ENCODE measurements at regions not wholly inside any gene's neighbourhood (a gene's known extent, or its start where the extent isn't known, plus 50 kb on each side); places are given as distances from the start of the nearest gene placed in this dataset.

DNA sequence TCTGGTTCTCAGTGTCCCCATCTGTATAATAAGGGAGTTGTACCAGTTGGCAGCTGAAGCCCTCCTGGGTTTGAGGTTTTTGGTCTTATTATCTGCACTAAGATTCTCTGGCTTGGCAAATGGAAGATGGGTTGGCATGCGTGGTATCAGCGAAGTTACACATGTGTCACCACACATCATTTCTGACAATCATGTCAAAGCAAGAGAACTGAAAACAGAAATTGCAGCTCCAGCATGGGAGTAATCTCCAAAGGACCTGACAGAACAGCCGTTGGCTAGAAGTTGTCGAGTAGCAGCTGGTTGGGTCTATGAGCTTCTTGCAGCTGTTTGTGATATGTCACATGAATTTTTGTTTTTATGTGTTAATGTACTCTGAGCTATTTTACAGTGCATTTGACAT, 317.4 kb downstream of the SLC4A3 start:
- TF ChIP-seq, protein P1, sequence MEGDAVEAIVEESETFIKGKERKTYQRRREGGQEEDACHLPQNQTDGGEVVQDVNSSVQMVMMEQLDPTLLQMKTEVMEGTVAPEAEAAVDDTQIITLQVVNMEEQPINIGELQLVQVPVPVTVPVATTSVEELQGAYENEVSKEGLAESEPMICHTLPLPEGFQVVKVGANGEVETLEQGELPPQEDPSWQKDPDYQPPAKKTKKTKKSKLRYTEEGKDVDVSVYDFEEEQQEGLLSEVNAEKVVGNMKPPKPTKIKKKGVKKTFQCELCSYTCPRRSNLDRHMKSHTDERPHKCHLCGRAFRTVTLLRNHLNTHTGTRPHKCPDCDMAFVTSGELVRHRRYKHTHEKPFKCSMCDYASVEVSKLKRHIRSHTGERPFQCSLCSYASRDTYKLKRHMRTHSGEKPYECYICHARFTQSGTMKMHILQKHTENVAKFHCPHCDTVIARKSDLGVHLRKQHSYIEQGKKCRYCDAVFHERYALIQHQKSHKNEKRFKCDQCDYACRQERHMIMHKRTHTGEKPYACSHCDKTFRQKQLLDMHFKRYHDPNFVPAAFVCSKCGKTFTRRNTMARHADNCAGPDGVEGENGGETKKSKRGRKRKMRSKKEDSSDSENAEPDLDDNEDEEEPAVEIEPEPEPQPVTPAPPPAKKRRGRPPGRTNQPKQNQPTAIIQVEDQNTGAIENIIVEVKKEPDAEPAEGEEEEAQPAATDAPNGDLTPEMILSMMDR (IDR thresholded peaks at IDR 0.05; ENCODE audit: borderline replicate concordance, insufficient read depth, low read depth, low read length) = no peak
- H3K4me3 ChIP-seq (ENCODE audit: low read depth, low read length) = no peak overlapping the region

DNA sequence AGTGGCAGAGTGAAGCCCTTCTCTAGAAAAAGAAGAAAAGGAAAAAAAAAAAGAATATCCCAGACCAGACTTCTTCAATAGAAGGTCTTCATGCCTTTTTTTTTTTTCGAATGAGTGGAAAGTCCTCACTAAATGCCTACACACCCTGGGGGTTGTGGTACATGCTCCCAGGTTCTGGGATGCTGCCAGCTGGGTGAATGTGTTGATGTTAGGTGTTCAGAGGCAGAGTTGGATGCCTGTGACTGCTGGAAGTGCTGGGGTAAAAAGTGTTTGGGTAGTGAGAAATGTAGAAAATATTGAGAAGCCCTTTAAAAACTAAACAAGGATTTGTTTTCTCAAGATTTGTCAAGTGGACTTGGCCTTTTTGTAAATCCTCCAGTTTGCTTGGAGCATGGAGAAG, 318.6 kb downstream of the SLC4A3 start:
- H3K4me3 ChIP-seq (ENCODE audit: low read depth, low read length) = no peak overlapping the region
- TF ChIP-seq, protein P1 (IDR thresholded peaks at IDR 0.05; ENCODE audit: borderline replicate concordance, insufficient read depth, low read depth, low read length) = no peak

DNA sequence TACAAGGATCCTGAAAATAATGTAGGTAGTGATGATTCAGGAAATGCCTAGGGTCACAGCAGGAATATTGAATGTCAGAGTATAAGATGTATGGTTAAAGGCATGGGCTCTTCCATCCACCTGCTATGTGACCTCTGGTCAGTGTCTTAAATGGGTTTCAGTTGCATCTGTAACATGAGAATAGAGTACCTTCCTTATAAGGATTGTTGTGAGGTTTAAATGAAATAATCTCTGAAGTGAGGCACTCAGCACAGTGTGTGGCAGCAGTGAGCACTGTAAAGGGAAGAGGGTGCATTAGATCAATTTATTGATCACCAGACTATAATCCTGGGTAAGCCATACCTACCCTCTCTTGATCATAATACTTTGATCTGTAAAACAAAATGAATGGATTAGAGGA, 319.1 kb downstream of the SLC4A3 start:
- TF ChIP-seq, protein P1 (IDR thresholded peaks at IDR 0.05; ENCODE audit: borderline replicate concordance, insufficient read depth, low read depth, low read length) = no peak
- no peak overlapping the region for H3K4me3 ChIP-seq (ENCODE audit: low read depth, low read length)

DNA sequence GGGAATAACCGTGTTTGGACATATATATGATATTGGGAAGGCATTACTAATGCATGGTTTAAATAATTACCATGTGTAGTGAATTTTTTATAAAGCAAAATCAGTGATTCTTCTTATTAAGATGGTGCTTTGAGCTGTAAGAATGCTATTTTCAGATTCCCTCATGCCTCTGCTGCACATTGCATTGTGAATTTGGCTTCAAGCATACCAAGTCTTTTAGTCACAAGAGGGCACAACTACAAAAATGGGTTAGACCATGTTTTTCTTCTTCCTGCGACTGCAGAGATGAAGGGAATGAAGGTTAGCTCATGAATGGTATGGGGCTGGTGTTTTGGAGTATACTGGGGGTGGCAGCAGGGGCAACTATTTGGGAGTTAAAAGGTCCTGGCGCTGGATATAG, 320.1 kb downstream of the SLC4A3 start:
- H3K4me3 ChIP-seq (ENCODE audit: low read depth, low read length) = no peak overlapping the region
- TF ChIP-seq, protein P1 (IDR thresholded peaks at IDR 0.05; ENCODE audit: borderline replicate concordance, insufficient read depth, low read depth, low read length) = no peak

DNA sequence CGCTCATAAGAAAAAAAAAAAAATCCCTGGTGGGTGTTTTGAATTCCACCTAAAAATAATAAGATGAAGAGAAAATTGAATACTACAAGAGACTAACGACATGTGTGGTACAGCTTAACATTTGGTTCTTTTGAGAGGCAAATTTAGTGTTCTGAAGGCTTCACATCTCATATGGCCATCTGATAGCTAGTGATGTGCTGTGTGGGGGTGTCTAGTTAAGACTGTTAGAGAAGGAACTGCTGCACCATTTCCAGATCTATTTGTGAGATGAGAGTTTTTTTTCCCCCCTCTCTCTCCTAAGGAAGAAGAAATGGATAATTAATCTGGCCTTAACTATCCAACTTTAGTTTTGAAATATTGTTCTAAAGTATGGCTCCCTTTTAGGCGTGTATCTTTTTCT, 321.6 kb downstream of the SLC4A3 start:
- TF ChIP-seq, protein P1 (IDR thresholded peaks at IDR 0.05; ENCODE audit: borderline replicate concordance, insufficient read depth, low read depth, low read length) = no peak

DNA sequence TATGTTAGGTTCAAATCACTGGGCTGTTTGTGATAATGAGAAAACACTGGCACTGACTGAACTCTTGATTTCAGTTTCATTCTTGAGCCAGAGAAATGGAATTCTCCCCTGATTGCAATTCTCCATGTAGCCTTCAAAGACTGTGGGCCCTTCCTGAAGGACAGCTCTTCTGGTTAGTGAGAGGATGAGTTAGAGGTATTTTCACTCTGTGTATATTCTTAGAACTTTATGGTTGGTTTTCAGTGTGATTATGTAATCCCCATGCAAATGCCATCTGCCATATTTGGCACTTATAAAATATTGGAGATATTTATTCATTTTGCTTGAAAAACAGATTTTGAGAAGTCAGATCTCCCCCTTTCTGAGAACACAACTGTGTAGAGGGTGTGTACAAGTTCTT, 323.7 kb downstream of the SLC4A3 start:
- TF ChIP-seq, protein P1 (IDR thresholded peaks at IDR 0.05; ENCODE audit: borderline replicate concordance, insufficient read depth, low read depth, low read length) = no peak
- no peak overlapping the region for H3K4me3 ChIP-seq (ENCODE audit: low read depth, low read length)

More for the DNA sequence above, 321.6 kb downstream of the SLC4A3 start:
- H3K4me3 ChIP-seq (ENCODE audit: low read depth, low read length) = no peak overlapping the region

DNA sequence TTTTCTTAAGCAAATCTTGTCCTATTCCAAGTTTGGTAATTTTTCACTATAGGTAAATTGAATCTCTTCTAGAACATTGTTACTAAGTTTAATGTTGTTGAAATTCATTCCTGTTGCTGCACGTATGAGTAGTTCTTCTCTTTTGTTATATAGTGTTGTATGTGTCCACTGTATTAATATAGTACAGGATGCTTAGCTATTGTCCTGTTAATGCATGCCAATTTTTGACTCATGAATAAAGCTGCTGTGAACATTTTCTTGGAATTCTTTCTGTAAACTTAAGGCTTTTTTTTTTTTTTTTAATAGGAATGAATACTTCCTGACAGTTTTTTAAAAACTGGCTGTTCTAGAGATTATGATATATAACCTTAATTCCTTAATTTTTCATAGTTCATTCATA, 326.9 kb downstream of the SLC4A3 start:
- no peak overlapping the region for H3K4me3 ChIP-seq (ENCODE audit: low read depth, low read length)
- TF ChIP-seq, protein P1 (IDR thresholded peaks at IDR 0.05; ENCODE audit: borderline replicate concordance, insufficient read depth, low read depth, low read length) = no peak

Measured in GM12875 (cell line).